ENCODE measurements at regions not wholly inside any gene's neighbourhood (a gene's known extent, or its start where the extent isn't known, plus 50 kb on each side); places are given as distances from the start of the nearest gene placed in this dataset.

DNA sequence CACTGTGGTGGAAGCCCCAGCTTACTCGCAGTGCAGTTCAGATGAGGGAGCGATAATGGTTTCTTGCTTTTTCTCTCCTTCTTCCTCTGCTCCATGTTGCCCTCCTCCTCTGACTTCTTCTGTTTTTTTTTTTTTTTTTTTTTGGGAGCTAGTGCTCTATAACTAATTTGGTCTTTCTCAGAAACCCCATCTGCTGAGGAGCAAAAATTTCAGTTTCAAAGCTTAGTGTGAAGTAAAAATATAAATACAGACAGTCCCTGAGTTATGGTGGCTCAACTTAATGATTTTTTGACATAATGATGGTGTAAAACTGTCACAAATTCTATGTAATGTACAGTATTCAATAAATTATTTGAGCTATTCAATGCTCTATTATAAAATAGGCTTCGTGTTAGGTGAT is 120.7 kb downstream of the TBX19 start:
- intact Hi-C loops (cut with DNase I): no loop called here
- Histone ChIP-seq H3K27me3 (no peaks in the 10 kb centered on the region), H3K9me3 (replicated peaks in 1 of 3) (no peaks in the 10 kb centered on the region), H3K27ac (no peak overlapping the region), H3K36me3 (replicated peaks in 1 of 2) (no peaks in the 10 kb centered on the region), H3K4me3 (no peak overlapping the region), H3K4me1 (replicated peaks in 1 of 2) (no peaks in the 10 kb centered on the region)
- no peak for TF ChIP-seq POLR2A (IDR thresholded peaks at IDR 0.05)
- TF ChIP-seq, protein P1, sequence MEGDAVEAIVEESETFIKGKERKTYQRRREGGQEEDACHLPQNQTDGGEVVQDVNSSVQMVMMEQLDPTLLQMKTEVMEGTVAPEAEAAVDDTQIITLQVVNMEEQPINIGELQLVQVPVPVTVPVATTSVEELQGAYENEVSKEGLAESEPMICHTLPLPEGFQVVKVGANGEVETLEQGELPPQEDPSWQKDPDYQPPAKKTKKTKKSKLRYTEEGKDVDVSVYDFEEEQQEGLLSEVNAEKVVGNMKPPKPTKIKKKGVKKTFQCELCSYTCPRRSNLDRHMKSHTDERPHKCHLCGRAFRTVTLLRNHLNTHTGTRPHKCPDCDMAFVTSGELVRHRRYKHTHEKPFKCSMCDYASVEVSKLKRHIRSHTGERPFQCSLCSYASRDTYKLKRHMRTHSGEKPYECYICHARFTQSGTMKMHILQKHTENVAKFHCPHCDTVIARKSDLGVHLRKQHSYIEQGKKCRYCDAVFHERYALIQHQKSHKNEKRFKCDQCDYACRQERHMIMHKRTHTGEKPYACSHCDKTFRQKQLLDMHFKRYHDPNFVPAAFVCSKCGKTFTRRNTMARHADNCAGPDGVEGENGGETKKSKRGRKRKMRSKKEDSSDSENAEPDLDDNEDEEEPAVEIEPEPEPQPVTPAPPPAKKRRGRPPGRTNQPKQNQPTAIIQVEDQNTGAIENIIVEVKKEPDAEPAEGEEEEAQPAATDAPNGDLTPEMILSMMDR (IDR thresholded peaks at IDR 0.05): no peak
- WGBS, 4 donors: 87 to 93% (median 90%) methylated on average over 3 of the region's 3 CpGs
- no peak for DNase-seq

DNA sequence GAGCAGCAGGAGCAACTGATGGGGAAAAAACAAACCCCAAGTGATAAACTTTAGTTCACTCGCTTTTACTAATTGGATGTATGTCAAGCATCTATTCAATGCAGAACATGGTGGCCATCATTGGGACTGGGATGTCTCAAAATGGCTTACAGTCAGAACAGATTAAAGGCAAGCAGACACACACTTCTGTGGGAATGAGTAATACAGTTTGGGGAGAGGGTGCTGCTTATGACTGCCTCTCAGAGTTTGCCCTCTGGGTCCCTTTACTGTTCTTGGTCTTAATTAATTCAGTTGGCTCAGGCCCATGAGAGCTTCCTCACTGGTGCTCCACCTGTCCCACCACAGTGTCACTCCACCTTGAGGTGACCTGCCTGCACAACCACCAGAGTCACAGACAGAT is 119.5 kb downstream of the TBX19 start:
- TF ChIP-seq, protein P1 (IDR thresholded peaks at IDR 0.05): no peak
- no peak for TF ChIP-seq POLR2A (IDR thresholded peaks at IDR 0.05)
- Histone ChIP-seq H3K36me3 (replicated peaks in 1 of 2) (no peaks in the 10 kb centered on the region), H3K4me3 (no peak overlapping the region), H3K4me1 (replicated peaks in 1 of 2) (no peaks in the 10 kb centered on the region), H3K27ac (peak overlapping the region in 1 of 5 donors; percentile 50), H3K9me3 (replicated peaks in 1 of 3) (no peaks in the 10 kb centered on the region), H3K27me3 (no peaks in the 10 kb centered on the region)
- no peak for DNase-seq
- WGBS, 4 donors: 73 to 91% (median 85%) methylated on average over 1 of the region's 1 CpG
- intact Hi-C loops (cut with DNase I): no loop called here

DNA sequence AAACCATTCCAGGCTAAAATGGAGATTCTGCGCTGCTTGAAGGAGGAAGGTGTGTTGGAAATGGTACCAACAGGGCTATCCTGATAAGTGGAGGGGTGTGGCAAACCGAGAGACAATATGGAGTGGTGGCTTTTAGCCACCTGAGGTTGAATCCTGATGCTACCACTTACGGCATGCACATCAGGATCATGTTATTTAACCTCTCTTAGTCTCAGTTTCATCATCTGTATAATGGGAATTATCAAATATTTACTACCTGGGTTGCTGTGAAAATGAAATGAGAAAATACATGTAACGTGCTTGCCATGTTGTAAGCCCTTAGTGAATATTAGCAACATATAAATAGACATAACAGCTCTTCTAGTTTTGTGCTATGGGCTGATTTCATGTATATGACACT is 117.1 kb downstream of the TBX19 start:
- 87 to 90% (median 89%) methylated on average over 4 of the region's 4 CpGs for WGBS, 4 donors

DNA sequence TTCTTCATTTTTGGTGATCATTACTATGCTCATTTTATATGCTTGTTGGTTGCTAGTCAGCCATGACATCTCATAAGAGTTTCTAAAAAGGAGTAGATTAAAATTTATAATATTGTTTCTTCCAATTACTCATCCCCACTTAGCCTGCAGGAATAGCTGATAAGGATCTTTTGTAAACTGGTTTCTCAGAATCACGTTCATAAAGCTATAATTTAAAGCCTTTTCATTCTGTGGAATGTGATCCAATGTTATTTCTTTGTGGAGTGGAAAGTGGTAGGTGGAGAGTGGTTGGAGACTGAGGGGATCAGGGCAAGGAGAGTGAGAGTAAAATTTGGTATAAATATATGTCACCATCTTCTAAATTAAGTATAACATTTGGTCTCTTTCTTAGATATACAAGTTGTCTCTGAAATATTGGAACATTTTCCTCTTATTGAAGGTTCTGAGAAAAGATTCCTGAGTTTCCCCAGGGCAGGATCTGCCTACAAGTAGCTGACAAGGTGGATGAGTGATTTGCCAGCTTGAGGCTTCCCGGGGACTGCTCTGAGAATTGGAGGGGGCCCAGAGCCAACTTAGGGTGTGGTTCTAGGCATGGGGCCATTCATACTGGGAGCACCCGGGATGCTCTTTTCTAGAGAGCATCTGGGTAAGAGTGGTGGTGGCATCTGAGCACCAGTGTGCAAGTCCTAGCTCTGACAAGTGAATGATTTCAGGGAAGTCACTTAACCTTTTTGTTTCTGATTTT is 116.4 kb downstream of the TBX19 start:
- Histone ChIP-seq H3K9me3 (replicated peaks in 1 of 3) (no peaks in the 10 kb centered on the region), H3K4me3 (no peak overlapping the region), H3K27me3 (no peaks in the 10 kb centered on the region), H3K4me1 (replicated peaks in 1 of 2) (no peaks in the 10 kb centered on the region), H3K27ac (no peak overlapping the region), H3K36me3 (replicated peaks in 1 of 2) (no peaks in the 10 kb centered on the region)
- intact Hi-C loops (cut with DNase I): no loop called here
- TF ChIP-seq, protein P1 (IDR thresholded peaks at IDR 0.05): no peak
- no peak for DNase-seq
- 33 to 43% (median 37%) methylated on average over 3 of the region's 3 CpGs for WGBS, 4 donors

More for the DNA sequence above, 117.1 kb downstream of the TBX19 start:
- intact Hi-C loops (cut with DNase I): no loop called here
- no peak for DNase-seq
- no peaks in the 10 kb centered on the region for H3K27me3 ChIP-seq
- H3K9me3 ChIP-seq (replicated peaks in 1 of 3): no peaks in the 10 kb centered on the region
- H3K27ac ChIP-seq: no peak overlapping the region
- TF ChIP-seq POLR2A (IDR thresholded peaks at IDR 0.05): no peak
- TF ChIP-seq, protein P1 (IDR thresholded peaks at IDR 0.05): no peak
- no peaks in the 10 kb centered on the region for H3K4me1 ChIP-seq (replicated peaks in 1 of 2)
- no peak overlapping the region for H3K4me3 ChIP-seq
- no peaks in the 10 kb centered on the region for H3K36me3 ChIP-seq (replicated peaks in 1 of 2)

All from adrenal gland (tissue), 9 donors.